Suprapubic skin (tissue), 4 donors: ENCODE measurements at regions not wholly inside any gene's neighbourhood (a gene's known extent, or its start where the extent isn't known, plus 50 kb on each side); places are given as distances from the start of the nearest gene placed in this dataset.
A peak's percentile ranks its signal among the peaks of the same experiment; 100 is the strongest.

ENCODE experiments used
- DNase-seq, 2 donors: peaks; one replicate each; pipeline ENCODE4 v3.0.0-alpha.2; 2019; ENCODE audit warnings: low spot score in 2 of 2
- H3K27ac ChIP-seq: fragments of 200-600 bp; sonication (generic); one replicate; pipeline ENCODE4 v1.5.1; 2019
- H3K27me3 ChIP-seq: fragments of 200-600 bp; sonication (generic); one replicate; pipeline ENCODE4 v1.5.1; 2019
- H3K36me3 ChIP-seq: fragments of 200-600 bp; sonication (generic); one replicate; pipeline ENCODE4 v1.5.1; 2019
- H3K4me1 ChIP-seq: fragments of 200-600 bp; sonication (generic); one replicate; pipeline ENCODE4 v1.5.1; 2019
- H3K4me3 ChIP-seq: fragments of 200-600 bp; sonication (generic); one replicate; pipeline ENCODE4 v1.5.1; 2019; ENCODE audit warnings: mild to moderate bottlenecking
- H3K9me3 ChIP-seq: fragments of 200-600 bp; sonication (generic); one replicate; pipeline ENCODE4 v1.5.1; 2019
- EP300 ChIP-seq: sonication (generic); formaldehyde crosslinking; IDR thresholded peaks from one replicate; pipeline ENCODE4 v1.6.1; 2017; ENCODE audit warnings: antibody characterized with exemption
- POLR2A ChIP-seq, 2 donors: fragments of 450-650 bp; IDR thresholded peaks; one replicate each; pipeline ENCODE4 v1.6.1; 2017; ENCODE audit warnings: antibody characterized with exemption in 2 of 2, mild to moderate bottlenecking in 2 of 2, moderate library complexity in 2 of 2
- POLR2AphosphoS5 ChIP-seq, 3 donors: sonication (generic); formaldehyde crosslinking; IDR thresholded peaks; one replicate each; pipeline ENCODE4 v1.6.1; 2017; ENCODE audit warnings: antibody characterized with exemption in 3 of 3
- WGBS: methylation state at CpG from one replicate; pipeline ENCODE4 v1.1.5; 2018; 5-methylcytosine and 5-hydroxymethylcytosine counted together
- TF ChIP-seq, protein P1 (sequence below), 2 donors: fragments of 200-600 bp in 1 of 2; fragments of 450-650 bp in 1 of 2; sonication (generic) in 1 of 2; IDR thresholded peaks; one replicate each; pipeline ENCODE4 v1.5.1; 2016 to 2019; ENCODE audit warnings: antibody characterized with exemption in 2 of 2, mild to moderate bottlenecking in 1 of 2, moderate library complexity in 1 of 2

DNA sequence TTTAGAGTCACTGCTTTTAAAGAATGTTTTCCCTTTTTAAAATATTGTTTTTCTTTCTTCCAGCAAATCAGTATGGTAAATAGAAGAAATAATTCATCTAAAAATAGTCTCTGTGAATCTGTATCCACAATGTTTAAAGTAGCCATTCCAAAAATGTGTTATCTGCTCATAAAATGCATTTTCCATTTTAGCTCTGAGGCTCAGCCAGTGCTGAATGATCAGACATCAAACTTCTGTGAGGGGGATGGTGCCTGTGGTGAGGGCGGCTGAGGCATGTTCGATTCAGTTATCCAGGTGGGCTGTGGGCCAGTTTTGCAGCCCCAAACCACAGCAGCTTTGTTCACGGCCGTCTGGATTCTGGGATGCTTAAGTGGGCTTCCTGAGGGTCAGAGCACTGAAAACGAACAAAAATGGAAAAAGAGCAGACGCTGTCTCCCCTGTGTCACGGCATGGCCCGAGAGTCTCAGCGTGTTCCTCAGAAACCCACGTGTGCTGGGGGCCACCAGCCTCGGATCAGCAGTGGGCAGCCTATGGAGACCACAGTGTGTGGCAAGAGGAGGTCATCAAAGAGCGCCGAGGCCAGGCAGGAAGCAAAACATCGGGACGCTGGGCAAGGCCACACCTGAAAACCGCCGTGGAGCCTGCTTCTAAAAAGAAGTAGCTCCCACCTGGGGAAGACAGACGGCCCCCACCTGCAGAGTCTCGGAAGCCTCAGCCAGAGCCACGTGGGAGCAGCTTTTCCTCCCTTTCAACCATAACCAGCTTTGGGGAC lies 134.9 kb upstream of the THBS2 start:
- H3K36me3 ChIP-seq, result no peaks in the 10 kb centered on the region
- H3K27me3 ChIP-seq, result no peaks in the 10 kb centered on the region
- H3K4me3 ChIP-seq, result no peak overlapping the region
- no peak overlapping the region for H3K27ac ChIP-seq
- no peak for TF ChIP-seq EP300
- TF ChIP-seq, protein P1, sequence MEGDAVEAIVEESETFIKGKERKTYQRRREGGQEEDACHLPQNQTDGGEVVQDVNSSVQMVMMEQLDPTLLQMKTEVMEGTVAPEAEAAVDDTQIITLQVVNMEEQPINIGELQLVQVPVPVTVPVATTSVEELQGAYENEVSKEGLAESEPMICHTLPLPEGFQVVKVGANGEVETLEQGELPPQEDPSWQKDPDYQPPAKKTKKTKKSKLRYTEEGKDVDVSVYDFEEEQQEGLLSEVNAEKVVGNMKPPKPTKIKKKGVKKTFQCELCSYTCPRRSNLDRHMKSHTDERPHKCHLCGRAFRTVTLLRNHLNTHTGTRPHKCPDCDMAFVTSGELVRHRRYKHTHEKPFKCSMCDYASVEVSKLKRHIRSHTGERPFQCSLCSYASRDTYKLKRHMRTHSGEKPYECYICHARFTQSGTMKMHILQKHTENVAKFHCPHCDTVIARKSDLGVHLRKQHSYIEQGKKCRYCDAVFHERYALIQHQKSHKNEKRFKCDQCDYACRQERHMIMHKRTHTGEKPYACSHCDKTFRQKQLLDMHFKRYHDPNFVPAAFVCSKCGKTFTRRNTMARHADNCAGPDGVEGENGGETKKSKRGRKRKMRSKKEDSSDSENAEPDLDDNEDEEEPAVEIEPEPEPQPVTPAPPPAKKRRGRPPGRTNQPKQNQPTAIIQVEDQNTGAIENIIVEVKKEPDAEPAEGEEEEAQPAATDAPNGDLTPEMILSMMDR (IDR thresholded peaks at IDR 0.05), result no peak
- TF ChIP-seq POLR2AphosphoS5 (IDR thresholded peaks at IDR 0.05), result no peak
- TF ChIP-seq POLR2A (IDR thresholded peaks at IDR 0.05), result no peak
- WGBS, result 85% methylated on average over 20 of the region's 20 CpGs
- DNase-seq, result no peak
- peaks cover 10% of the 10 kb centered on the region for H3K4me1 ChIP-seq
- no peaks in the 10 kb centered on the region for H3K9me3 ChIP-seq

DNA sequence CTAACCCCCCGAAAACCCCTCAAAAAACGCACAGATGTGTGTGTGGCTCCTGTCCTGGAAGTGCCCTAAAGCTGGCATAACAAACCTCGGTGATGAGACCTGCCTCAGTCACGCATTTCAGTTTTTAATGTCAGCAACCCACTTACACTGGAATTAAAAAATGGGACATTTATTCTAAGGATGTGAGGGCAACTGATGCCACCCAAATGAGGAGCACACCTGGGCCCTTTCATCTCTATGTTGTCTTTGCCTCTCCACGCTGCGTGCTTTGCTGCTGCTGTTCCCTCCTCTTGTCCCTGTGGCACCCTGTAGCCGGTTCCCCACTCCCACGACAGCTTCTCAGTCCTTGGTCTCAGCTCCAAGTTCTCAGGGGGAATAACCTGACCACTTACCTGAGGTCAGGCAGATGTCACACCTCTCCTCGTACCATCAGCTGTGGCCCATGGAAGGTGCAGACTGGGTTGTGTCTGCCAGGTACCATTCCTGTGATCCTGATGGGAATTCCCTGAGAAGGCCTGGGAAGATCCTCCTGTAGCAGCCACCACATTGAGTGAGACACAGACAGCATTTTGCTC lies 134.2 kb upstream of the THBS2 start:
- Histone ChIP-seq H3K36me3 (no peaks in the 10 kb centered on the region), H3K27me3 (no peaks in the 10 kb centered on the region), H3K4me3 (no peak overlapping the region), H3K4me1 (peaks cover 10% of the 10 kb centered on the region), H3K9me3 (no peaks in the 10 kb centered on the region), H3K27ac (no peak overlapping the region)
- TF ChIP-seq, protein P1 (IDR thresholded peaks at IDR 0.05), result no peak
- TF ChIP-seq EP300 (no peak), POLR2AphosphoS5 (IDR thresholded peaks at IDR 0.05) (no peak), POLR2A (IDR thresholded peaks at IDR 0.05) (no peak)
- no peak for DNase-seq
- 91% methylated on average over 9 of the region's 9 CpGs for whole genome bisulfite sequencing

DNA sequence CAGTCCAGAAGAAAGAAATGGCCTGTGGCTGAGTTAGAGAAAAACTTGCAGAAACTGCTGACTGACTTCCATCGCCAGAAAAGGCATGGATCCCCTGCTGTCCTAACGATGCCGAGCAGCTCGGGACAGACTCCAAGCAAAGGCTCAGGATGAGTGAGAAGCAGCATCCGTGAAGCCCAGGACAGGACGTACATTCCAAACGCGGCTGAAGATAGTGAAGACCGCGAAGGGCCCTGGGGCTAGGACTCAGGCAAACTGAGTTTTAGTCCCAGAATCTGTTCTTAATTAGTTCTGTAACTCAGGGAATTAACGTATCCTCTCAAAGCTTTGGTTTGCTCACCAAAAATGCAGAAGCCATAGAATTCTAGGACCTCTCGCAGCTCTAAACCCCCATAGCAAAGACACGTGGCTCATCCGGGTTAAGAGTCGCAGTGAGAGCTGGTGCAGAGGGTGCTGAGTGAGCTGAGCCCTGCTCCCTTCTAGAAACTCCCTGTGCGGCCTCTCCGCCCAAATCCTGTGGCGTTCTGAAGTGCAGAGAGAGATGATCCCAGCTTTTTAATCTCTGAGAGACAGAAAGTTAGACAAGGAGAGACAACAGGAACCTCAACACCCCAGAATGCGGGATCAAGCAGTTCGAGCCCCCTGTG lies 132.9 kb upstream of the THBS2 start:
- TF ChIP-seq EP300, result no peak
- no peak for TF ChIP-seq POLR2A (IDR thresholded peaks at IDR 0.05)
- TF ChIP-seq POLR2AphosphoS5 (IDR thresholded peaks at IDR 0.05), result no peak
- TF ChIP-seq, protein P1 (IDR thresholded peaks at IDR 0.05), result no peak
- H3K36me3 ChIP-seq, result no peaks in the 10 kb centered on the region
- H3K9me3 ChIP-seq, result no peaks in the 10 kb centered on the region
- peaks cover 10% of the 10 kb centered on the region for H3K4me1 ChIP-seq
- no peaks in the 10 kb centered on the region for H3K27me3 ChIP-seq
- DNase-seq, result no peak
- H3K27ac ChIP-seq, result peak overlapping the region; percentile 67
- WGBS, result 61% methylated on average over 20 of the region's 20 CpGs
- no peak overlapping the region for H3K4me3 ChIP-seq

DNA sequence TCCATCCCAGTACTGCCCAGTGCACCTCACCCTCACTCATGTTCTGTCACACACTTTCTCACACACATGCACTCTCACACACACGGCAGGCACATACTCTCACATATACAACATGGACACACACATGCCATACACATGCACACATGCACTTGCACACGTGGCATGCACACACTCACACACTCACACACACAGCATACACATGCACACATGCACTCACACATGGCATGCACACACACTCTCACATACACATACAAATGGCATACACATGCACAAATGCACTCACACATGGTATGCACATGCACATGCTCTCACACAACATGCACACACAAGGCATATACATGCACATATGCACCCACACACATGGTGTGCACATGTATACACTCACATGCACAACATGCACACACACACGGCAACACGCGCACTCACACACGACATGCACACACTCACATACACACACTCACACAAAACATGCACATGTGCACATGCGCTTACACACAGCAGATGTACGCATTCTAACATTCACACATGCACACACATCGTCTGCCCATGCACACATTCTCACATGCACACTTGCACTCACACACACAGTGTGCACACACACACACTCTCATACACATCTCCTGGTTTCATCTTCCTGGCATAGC lies 131.7 kb upstream of the THBS2 start:
- TF ChIP-seq POLR2A (IDR thresholded peaks at IDR 0.05), result no peak
- no peak for TF ChIP-seq EP300
- TF ChIP-seq POLR2AphosphoS5 (IDR thresholded peaks at IDR 0.05), result no peak
- TF ChIP-seq, protein P1 (IDR thresholded peaks at IDR 0.05), result no peak
- H3K4me3 ChIP-seq, result no peak overlapping the region
- DNase-seq, result no peak
- peaks cover 10% of the 10 kb centered on the region for H3K4me1 ChIP-seq
- no peaks in the 10 kb centered on the region for H3K27me3 ChIP-seq
- no peaks in the 10 kb centered on the region for H3K9me3 ChIP-seq
- no peak overlapping the region for H3K27ac ChIP-seq
- no peaks in the 10 kb centered on the region for H3K36me3 ChIP-seq
- WGBS, result 92% methylated on average over 9 of the region's 9 CpGs

DNA sequence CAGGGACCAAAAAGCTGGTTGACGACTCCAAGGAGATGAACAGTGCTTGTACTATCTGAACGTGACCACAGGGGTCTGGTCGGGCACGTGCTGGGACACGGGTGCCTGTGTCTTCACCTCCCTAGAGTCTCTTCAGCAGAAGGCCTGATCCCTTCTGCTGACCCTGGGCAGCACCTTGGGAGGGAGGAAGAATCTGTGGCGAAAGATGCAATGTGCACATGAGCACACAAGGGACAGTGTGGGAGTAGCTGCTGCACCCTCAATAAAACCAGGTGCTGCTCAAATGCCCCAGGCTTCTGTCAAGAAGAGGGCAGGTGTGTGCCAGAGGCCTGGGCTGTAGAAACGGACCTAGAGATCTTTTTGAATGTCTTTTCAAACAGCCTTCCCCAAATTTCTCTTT lies 130.6 kb upstream of the THBS2 start:
- no peaks in the 10 kb centered on the region for H3K27me3 ChIP-seq
- H3K36me3 ChIP-seq, result no peaks in the 10 kb centered on the region
- no peaks in the 10 kb centered on the region for H3K9me3 ChIP-seq
- WGBS, result 76% methylated on average over 6 of the region's 7 CpGs
- no peak for DNase-seq
- no peak overlapping the region for H3K27ac ChIP-seq
- no peak overlapping the region for H3K4me3 ChIP-seq
- peaks cover 10% of the 10 kb centered on the region for H3K4me1 ChIP-seq
- TF ChIP-seq POLR2A (IDR thresholded peaks at IDR 0.05), result no peak
